MCF 10A (cell line): ENCODE measurements at regions not wholly inside any gene's neighbourhood (a gene's known extent, or its start where the extent isn't known, plus 50 kb on each side); places are given as distances from the start of the nearest gene placed in this dataset.

Experiments
- BruUV-seq: library from RNA; stranded (reverse); fragments of 400-500 nt; replicated peaks from 2 replicates; lab custom pipeline; 2021; lab: Mats Ljungman, UMichigan
- CTCF ChIA-PET: fragments of 300-600 bp; sonication (Branson Sonifier 250); formaldehyde crosslinking; extraction: SDS; loops from one replicate; lab custom pipeline; 2021; ENCODE audit warnings: antibody characterized with exemption, inconsistent platforms; lab: Yijun Ruan, JAX
- POLR2A ChIA-PET: fragments of 300-600, 350-650 bp; sonication (Branson Sonifier 250); formaldehyde crosslinking; extraction: SDS; loops from one replicate; lab custom pipeline; 2020; ENCODE audit warnings: antibody characterized with exemption, inconsistent platforms; lab: Yijun Ruan, JAX
- DNase-seq: peaks from one replicate; pipeline ENCODE4 v3.0.0-alpha.2; 2018; ENCODE audit not compliant: unreplicated experiment
- H3K27ac Mint-ChIP-seq: one replicate; pipeline ENCODE4 v1.8.0; 2022; ENCODE audit warnings: mild to moderate bottlenecking, low read depth, mixed read lengths; ENCODE audit not compliant: unreplicated experiment
- H3K27me3 Mint-ChIP-seq: one replicate; pipeline ENCODE4 v1.8.0; 2022; ENCODE audit warnings: mixed read lengths; ENCODE audit not compliant: insufficient read depth, unreplicated experiment
- H3K36me3 Mint-ChIP-seq: one replicate; pipeline ENCODE4 v1.8.0; 2022; ENCODE audit warnings: mild to moderate bottlenecking, moderate library complexity, mixed read lengths; ENCODE audit not compliant: insufficient read depth, unreplicated experiment
- H3K4me1 Mint-ChIP-seq: one replicate; pipeline ENCODE4 v1.8.0; 2022; ENCODE audit warnings: mixed read lengths; ENCODE audit not compliant: insufficient read depth, unreplicated experiment
- H3K4me3 Mint-ChIP-seq: one replicate; pipeline ENCODE4 v1.8.0; 2022; ENCODE audit warnings: mild to moderate bottlenecking, moderate library complexity, mixed read lengths; ENCODE audit not compliant: unreplicated experiment
- H3K9me3 Mint-ChIP-seq: one replicate; pipeline ENCODE4 v1.8.0; 2022; ENCODE audit warnings: mixed read lengths; ENCODE audit not compliant: unreplicated experiment
- CTCF ChIP-seq: fragments of 200-600 bp; IDR thresholded peaks from one replicate; pipeline ENCODE4 v1.8.0; 2022; ENCODE audit warnings: antibody characterized with exemption, mild to moderate bottlenecking; ENCODE audit not compliant: unreplicated experiment
- intact Hi-C: fragments of 100-400 bp; cut with micrococcal nuclease; formaldehyde crosslinking; loops from 2 replicates; pipeline ENCODE4 v1.14.1; 2022

- CTCF ChIA-PET, result interaction anchor here (0.6 to 1.4 kb wide), 2 partner anchors 101 to 292 kb away, joined by 3 read pairs; no protein-coding TSS in a partner anchor
- Mint-ChIP-seq H3K9me3 (no peaks in the 10 kb centered on the region), H3K27ac (no peak overlapping the region), H3K27me3 (no peaks in the 10 kb centered on the region), H3K4me1 (peaks cover 9% of the 10 kb centered on the region), H3K4me3 (no peak overlapping the region), H3K36me3 (no peaks in the 10 kb centered on the region)
- intact Hi-C loops, result no loop called here
- DNase-seq, result no peak
- no TSS peak for BruUV-seq
- POLR2A ChIA-PET, result interaction anchor here (0.9 to 1.3 kb wide), 3 partner anchors 9 to 50 kb away, joined by 3 read pairs; no protein-coding TSS in a partner anchor
- no peak for TF ChIP-seq CTCF
These were observed 147.2 kb upstream of the PTPN1 start for GRCh38 chr20:50363027-50363426.

GRCh38 chr20:50363479-50363878, 146.7 kb upstream of the PTPN1 start:
- Mint-ChIP-seq H3K27ac (no peak overlapping the region), H3K4me3 (no peak overlapping the region), H3K27me3 (no peaks in the 10 kb centered on the region), H3K4me1 (peaks cover 14% of the 10 kb centered on the region), H3K36me3 (no peaks in the 10 kb centered on the region), H3K9me3 (no peaks in the 10 kb centered on the region)
- no peak for DNase-seq
- intact Hi-C loops, result no loop called here
- BruUV-seq, result no TSS peak
- ChIA-PET POLR2A (interaction anchor here (0.9 to 1.4 kb wide), 4 partner anchors 8 to 66 kb away, joined by 3 to 4 read pairs (median 3); no protein-coding TSS in a partner anchor), CTCF (interaction anchor here (0.6 to 1.7 kb wide), 3 partner anchors 15 to 292 kb away, joined by 3 to 5 read pairs (median 3); no protein-coding TSS in a partner anchor)
- no peak for TF ChIP-seq CTCF

GRCh38 chr20:50364542-50364941, 145.6 kb upstream of the PTPN1 start:
- no peak for TF ChIP-seq CTCF
- H3K36me3 Mint-ChIP-seq, result no peaks in the 10 kb centered on the region
- no peak for DNase-seq

DNA sequence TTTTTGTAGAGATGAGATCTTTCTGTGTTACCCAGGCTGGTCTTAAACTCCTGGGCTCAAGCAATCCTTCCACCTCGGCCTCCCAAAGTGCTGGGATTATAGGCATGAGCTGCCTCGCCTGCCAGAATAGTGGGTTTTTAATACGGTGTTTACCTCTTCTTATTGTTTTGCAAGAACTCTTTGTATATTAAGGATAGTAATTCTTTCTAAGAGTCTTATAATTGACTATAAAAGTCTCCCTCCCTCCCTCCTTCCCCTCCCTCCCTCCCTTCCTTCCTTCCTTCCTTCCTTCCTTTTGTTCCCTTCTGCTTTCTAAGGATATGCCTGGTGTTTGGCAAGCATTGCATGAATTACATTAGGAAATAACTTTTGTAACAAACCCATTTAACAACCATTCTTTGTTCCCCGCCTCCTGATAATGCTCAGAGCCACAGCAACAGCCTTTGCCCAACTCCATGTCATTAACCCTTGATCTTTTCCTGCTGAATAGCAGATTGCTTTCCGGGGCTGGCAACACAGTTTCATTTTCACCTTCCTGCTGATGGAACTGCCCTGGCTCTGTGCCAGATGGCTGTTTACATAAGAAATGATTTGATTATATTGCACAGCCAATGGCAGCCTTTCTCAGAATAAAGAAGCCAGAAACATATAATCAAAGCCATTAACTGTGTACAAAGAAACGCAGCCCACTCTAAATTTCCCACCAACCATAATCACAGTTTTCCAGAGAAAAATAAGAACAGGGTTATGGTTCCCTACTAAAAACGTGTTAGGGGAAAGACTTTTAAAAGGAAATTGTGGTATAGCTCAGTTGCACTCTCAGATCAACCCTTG, 143.7 kb upstream of the PTPN1 start:
- intact Hi-C loops, result no loop called here
- H3K9me3 Mint-ChIP-seq, result no peaks in the 10 kb centered on the region
- no peak overlapping the region for H3K27ac Mint-ChIP-seq
- no peak overlapping the region for H3K4me3 Mint-ChIP-seq
- H3K36me3 Mint-ChIP-seq, result no peaks in the 10 kb centered on the region
- ChIA-PET POLR2A (interaction anchor here (0.7 to 1.8 kb wide), 6 partner anchors 12 to 63 kb away, joined by 3 to 6 read pairs (median 4); no protein-coding TSS in a partner anchor), CTCF (interaction anchor here (0.6 to 1.2 kb wide), 2 partner anchors 36 to 126 kb away, joined by 3 to 4 read pairs; no protein-coding TSS in a partner anchor)
- peaks cover 26% of the 10 kb centered on the region for H3K4me1 Mint-ChIP-seq
- H3K27me3 Mint-ChIP-seq, result no peaks in the 10 kb centered on the region
- no peak for TF ChIP-seq CTCF
- DNase-seq, result peak; percentile 88
- BruUV-seq, result no TSS peak

More at GRCh38 chr20:50364542-50364941, 145.6 kb upstream of the PTPN1 start:
- H3K9me3 Mint-ChIP-seq, result no peaks in the 10 kb centered on the region
- POLR2A ChIA-PET, result interaction anchor here (1.4 kb wide), 1 partner anchor 65 kb away, joined by 4 read pairs; no protein-coding TSS in a partner anchor
- H3K4me1 Mint-ChIP-seq, result peaks cover 21% of the 10 kb centered on the region
- intact Hi-C loops, result no loop called here
- H3K27me3 Mint-ChIP-seq, result no peaks in the 10 kb centered on the region
- CTCF ChIA-PET, result interaction anchor here (0.6 to 1.7 kb wide), 4 partner anchors 13 to 179 kb away, joined by 3 to 5 read pairs (median 3); no protein-coding TSS in a partner anchor
- no peak overlapping the region for H3K27ac Mint-ChIP-seq
- no TSS peak for BruUV-seq
- no peak overlapping the region for H3K4me3 Mint-ChIP-seq
